H1 (cell line): ENCODE measurements at regions not wholly inside any gene's neighbourhood (a gene's known extent, or its start where the extent isn't known, plus 50 kb on each side); places are given as distances from the start of the nearest gene placed in this dataset.

ENCODE experiments used
- CTCF ChIA-PET: fragments of 300-600 bp; sonication (Branson Sonifier 250); formaldehyde crosslinking; loops from one replicate; lab custom pipeline; 2021; ENCODE audit not compliant: partially characterized antibody; lab: Charles Lee
- POLR2A ChIA-PET: fragments of 300-600 bp; sonication (Branson Sonifier 250); formaldehyde crosslinking; loops from one replicate; lab custom pipeline; 2021; ENCODE audit warnings: inconsistent platforms; ENCODE audit not compliant: partially characterized antibody; lab: Charles Lee
- DNase-seq, 2 experiments: peaks; one replicate each; pipeline versions ENCODE4 v3.0.0 to v3.0.0-alpha.2; 2010 to 2022; ENCODE audit warnings: low spot score in 2 of 2, low read depth in 1 of 2, mixed read lengths in 1 of 2
- FAIRE-seq: peaks from 2 replicates; lab custom pipeline; 2011; peaks lifted over from hg19 to GRCh38; lab: Jason Lieb, UNC
- H2AFZ ChIP-seq: 2 replicates; pipeline ENCODE4 v1.8.1; 2012; ENCODE audit warnings: low read length, inconsistent platforms
- H2AK5ac ChIP-seq: 2 replicates; pipeline ENCODE4 v1.6.1; 2013; ENCODE audit warnings: low read depth, low read length
- H2BK120ac ChIP-seq: replicated peaks from 2 replicates; pipeline ENCODE3; 2013; ENCODE audit warnings: low read depth, low read length, inconsistent platforms
- H2BK12ac ChIP-seq: 2 replicates; pipeline ENCODE4 v1.6.1; 2013; ENCODE audit warnings: low read depth, low read length
- H2BK15ac ChIP-seq: 2 replicates; pipeline ENCODE4 v1.6.1; 2013; ENCODE audit warnings: low read length
- H2BK20ac ChIP-seq: 2 replicates; pipeline ENCODE4 v1.6.1; 2013; ENCODE audit warnings: low read length
- H2BK5ac ChIP-seq: 2 replicates; pipeline ENCODE4 v1.6.1; 2013; ENCODE audit warnings: low read depth, low read length
- H3K14ac ChIP-seq: 2 replicates; pipeline ENCODE4 v1.6.1; 2013; ENCODE audit warnings: inconsistent platforms; ENCODE audit not compliant: insufficient read length
- H3K18ac ChIP-seq: 2 replicates; pipeline ENCODE4 v1.6.1; 2013; ENCODE audit warnings: low read length; ENCODE audit errors: extremely low read depth
- H3K23ac ChIP-seq: 2 replicates; pipeline ENCODE4 v1.6.1; 2013; ENCODE audit warnings: inconsistent platforms; ENCODE audit not compliant: insufficient read length
- H3K23me2 ChIP-seq: 2 replicates; pipeline ENCODE4 v1.6.1; 2013; ENCODE audit warnings: low read depth, low read length
- H3K27ac ChIP-seq: 2 replicates; pipeline ENCODE4 v1.6.1; 2011; ENCODE audit warnings: low read depth, low read length, inconsistent platforms
- H3K27me3 ChIP-seq, 4 experiments: replicated peaks in 1 of 4; 1 replicate in 1 of 4; 2 replicates in 3 of 4; pipeline versions ENCODE4 v1.6.1 to v1.8.1; 2011 to 2013; ENCODE audit warnings: low read length in 3 of 4, mild to moderate bottlenecking in 3 of 4, inconsistent platforms in 2 of 4, mixed read lengths in 2 of 4, moderate library complexity in 1 of 4; ENCODE audit not compliant: control insufficient read depth in 3 of 4, insufficient read depth in 3 of 4; ENCODE audit errors: extremely low read depth in 1 of 4
- H3K36me3 ChIP-seq, 4 experiments: 2 replicates each; pipeline versions ENCODE4 v1.6.1 to v1.8.1; 2011 to 2013; ENCODE audit warnings: mild to moderate bottlenecking in 4 of 4, low read length in 3 of 4, moderate library complexity in 2 of 4, control low read depth in 1 of 4, inconsistent platforms in 1 of 4; ENCODE audit not compliant: insufficient read depth in 4 of 4, control insufficient read depth in 2 of 4
- H3K4ac ChIP-seq: replicated peaks from 2 replicates; pipeline ENCODE3; 2013; ENCODE audit warnings: low read length, low read depth, mixed read lengths, inconsistent platforms; ENCODE audit not compliant: insufficient read length
- H3K4me1 ChIP-seq, 4 experiments: replicated peaks in 1 of 4; 1 replicate in 1 of 4; 2 replicates in 3 of 4; pipeline versions ENCODE4 v1.6.1 to v1.8.1; 2011 to 2013; ENCODE audit warnings: low read length in 3 of 4, inconsistent platforms in 2 of 4, mixed read lengths in 1 of 4; ENCODE audit not compliant: insufficient read depth in 4 of 4, control insufficient read depth in 3 of 4
- H3K4me2 ChIP-seq, 2 experiments: 2 replicates each; pipeline versions ENCODE4 v1.6.1 to v1.8.1; 2011 to 2013; ENCODE audit warnings: low read depth in 2 of 2, low read length in 2 of 2, control low read depth in 1 of 2, inconsistent platforms in 1 of 2, mild to moderate bottlenecking in 1 of 2; ENCODE audit not compliant: insufficient read depth in 1 of 2
- H3K4me3 ChIP-seq, 4 experiments: fragments of 200-600, 300-600 bp in 1 of 4; sonication (generic), shearing (Covaris generic), sonication (Bioruptor Twin) in 1 of 4; 2 replicates each; pipeline versions ENCODE4 v1.5.1 to v1.8.1; 2011 to 2016; ENCODE audit warnings: low read length in 4 of 4, low read depth in 3 of 4, control low read depth in 2 of 4, inconsistent platforms in 2 of 4, mild to moderate bottlenecking in 2 of 4, mixed read lengths in 1 of 4, moderate library complexity in 1 of 4; ENCODE audit not compliant: insufficient read depth in 2 of 4; ENCODE audit errors: extremely low read depth in 1 of 4
- H3K56ac ChIP-seq: replicated peaks from 2 replicates; pipeline ENCODE3; 2013; ENCODE audit warnings: low read depth, mild to moderate bottlenecking, mixed read lengths, low read length, inconsistent platforms; ENCODE audit not compliant: insufficient read length
- H3K79me1 ChIP-seq: 2 replicates; pipeline ENCODE4 v1.6.1; 2013; ENCODE audit warnings: low read depth, low read length, control low read depth
- H3K79me2 ChIP-seq, 2 experiments: 2 replicates each; pipeline versions ENCODE4 v1.6.1 to v1.8.1; 2012 to 2013; ENCODE audit warnings: low read length in 2 of 2, mild to moderate bottlenecking in 2 of 2, inconsistent platforms in 1 of 2; ENCODE audit not compliant: insufficient read depth in 2 of 2, control insufficient read depth in 1 of 2
- H3K9ac ChIP-seq, 4 experiments: replicated peaks in 1 of 4; 1 replicate in 1 of 4; 2 replicates in 3 of 4; pipeline versions ENCODE4 v1.6.1 to v1.8.1; 2011 to 2013; ENCODE audit warnings: low read depth in 3 of 4, low read length in 3 of 4, control low read depth in 2 of 4, mild to moderate bottlenecking in 2 of 4, moderate library complexity in 2 of 4, inconsistent platforms in 1 of 4; ENCODE audit errors: extremely low read depth in 1 of 4
- H3K9me3 ChIP-seq, 2 experiments: 2 replicates each; pipeline versions ENCODE4 v1.6.1 to v1.8.1; 2012 to 2013; ENCODE audit warnings: mild to moderate bottlenecking in 2 of 2, moderate library complexity in 2 of 2, control low read depth in 1 of 2, inconsistent platforms in 1 of 2, low read depth in 1 of 2, low read length in 1 of 2, mixed read lengths in 1 of 2; ENCODE audit not compliant: insufficient read depth in 2 of 2
- H4K20me1 ChIP-seq, 2 experiments: replicated peaks in 1 of 2; 2 replicates each; pipeline versions ENCODE3 to v1.8.1; 2011 to 2013; ENCODE audit warnings: inconsistent platforms in 2 of 2, low read length in 2 of 2, mild to moderate bottlenecking in 1 of 2; ENCODE audit not compliant: insufficient read depth in 2 of 2, control insufficient read depth in 1 of 2
- H4K5ac ChIP-seq: 2 replicates; pipeline ENCODE4 v1.6.1; 2013; ENCODE audit warnings: low read length, low read depth, mixed read lengths, inconsistent platforms; ENCODE audit not compliant: insufficient read length
- H4K8ac ChIP-seq: 2 replicates; pipeline ENCODE4 v1.8.0; 2013; ENCODE audit warnings: mild to moderate bottlenecking, moderate library complexity, low read length, inconsistent platforms; ENCODE audit not compliant: insufficient read depth; ENCODE audit errors: extremely low read depth
- H4K91ac ChIP-seq: replicated peaks from 2 replicates; pipeline ENCODE3; 2013; ENCODE audit warnings: low read length, mixed read lengths, inconsistent platforms; ENCODE audit not compliant: insufficient read length
- ASH2L ChIP-seq: fragments of 200-600, 300-600 bp; sonication (generic); IDR thresholded peaks from one replicate; pipeline ENCODE4 v1.7.1; 2017; ENCODE audit warnings: low read length
- EZH2 ChIP-seq: fragments of 200-600 bp; sonication (generic); IDR thresholded peaks from 2 replicates; pipeline ENCODE4 v1.7.1; 2012; ENCODE audit warnings: low read depth, mild to moderate bottlenecking, moderate library complexity, low read length, inconsistent platforms; ENCODE audit not compliant: severe bottlenecking
- FOSL1 ChIP-seq: IDR thresholded peaks from 2 replicates; pipeline ENCODE4 v1.6.1; 2011; ENCODE audit warnings: mild to moderate bottlenecking, low read depth, low read length, moderate library complexity; ENCODE audit not compliant: insufficient read depth
- NANOG ChIP-seq: IDR thresholded peaks from 2 replicates; pipeline ENCODE4 v1.6.1; 2011; ENCODE audit warnings: low read length, low read depth, mild to moderate bottlenecking, inconsistent platforms; ENCODE audit not compliant: insufficient read depth, poor library complexity, severe bottlenecking
- POLR2A ChIP-seq, 2 experiments: IDR thresholded peaks; 1 replicate in 1 of 2; 2 replicates in 1 of 2; pipeline ENCODE4 v1.6.1; 2011; ENCODE audit warnings: low read depth in 2 of 2, low read length in 2 of 2, mild to moderate bottlenecking in 2 of 2; ENCODE audit errors: control extremely low read depth in 1 of 2
- POLR2AphosphoS5 ChIP-seq: IDR thresholded peaks from 2 replicates; pipeline ENCODE4 v1.6.1; 2011; ENCODE audit warnings: low read depth, low read length
- RFX5 ChIP-seq: IDR thresholded peaks from 2 replicates; pipeline ENCODE4 v1.6.1; 2011; ENCODE audit warnings: low read depth, low read length, improper control_type of control experiment, borderline replicate concordance
- SIX5 ChIP-seq: IDR thresholded peaks from 2 replicates; pipeline ENCODE4 v1.6.1; 2011; ENCODE audit warnings: mild to moderate bottlenecking, low read depth, low read length
- TAF7 ChIP-seq: optimal IDR thresholded peaks from 2 replicates; pipeline ENCODE3; 2011; ENCODE audit warnings: low read depth, mild to moderate bottlenecking, inconsistent platforms, low read length, moderate library complexity, borderline replicate concordance
- TBP ChIP-seq: IDR thresholded peaks from 2 replicates; pipeline ENCODE4 v1.6.1; 2011; ENCODE audit warnings: low read depth, low read length, improper control_type of control experiment
- WGBS, 2 experiments: shearing (Covaris generic) in 1 of 2; methylation state at CpG; one replicate each; pipeline versions ENCODE4 v1.1.6 to v1.1.7; 2013 to 2015; ENCODE audit warnings: low lambda C conversion rate in 2 of 2, mixed read lengths in 2 of 2, inconsistent platforms in 1 of 2, low coverage in 1 of 2, missing lambda C conversion rate in 1 of 2; ENCODE audit not compliant: insufficient replicate concordance in 2 of 2, insufficient coverage in 1 of 2, insufficient read length in 1 of 2; ENCODE audit errors: extremely low coverage in 1 of 2, missing lambda C conversion rate in 1 of 2; 5-methylcytosine and 5-hydroxymethylcytosine counted together

- Histone ChIP-seq H3K23me2 (no peaks in the 10 kb centered on the region), H4K8ac (no peak overlapping the region), H3K79me1 (no peaks in the 10 kb centered on the region), H3K9ac (no peak overlapping the region), H4K20me1 (no peaks in the 10 kb centered on the region), H3K14ac (no peak overlapping the region), H3K9me3 (no peaks in the 10 kb centered on the region), H3K36me3 (no peaks in the 10 kb centered on the region), H3K27me3 (no peaks in the 10 kb centered on the region), H2BK12ac (no peak overlapping the region), H3K56ac (no peak overlapping the region), H3K4me2 (no peak overlapping the region), H3K27ac (no peak overlapping the region), H3K23ac (no peak overlapping the region), H2BK20ac (no peak overlapping the region), H3K18ac (no peak overlapping the region), H3K4ac (no peak overlapping the region), H4K5ac (no peak overlapping the region), H2BK5ac (no peak overlapping the region), H2BK15ac (no peak overlapping the region), H3K79me2 (no peaks in the 10 kb centered on the region), H3K4me1 (peaks cover 0 to 8% (median 2%) of the 10 kb centered on the region in 4 experiments; a peak in 3 of 7 replicates), H2AFZ (no peak overlapping the region), H3K4me3 (no peak overlapping the region), H4K91ac (no peak overlapping the region), H2BK120ac (no peak overlapping the region), H2AK5ac (no peak overlapping the region)
- ChIA-PET POLR2A (no interaction called here), CTCF (interaction anchor here (0.7 to 1.9 kb wide), 3 partner anchors 24 to 1152 kb away, joined by 3 to 8 read pairs (median 3); no protein-coding TSS in a partner anchor)
- DNase-seq = no peak
- 71% methylated on average over 1 of the region's 1 CpG; no CpG with 5 or more reads in 1 of the 2 experiments for WGBS, 2 experiments
- FAIRE-seq = no peak
- TF ChIP-seq POLR2AphosphoS5 (no peak), TBP (no peak), SIX5 (no peak), EZH2 (no peak), POLR2A (IDR thresholded peaks at IDR 0.05; ENCODE audit: control extremely low read depth in 1 of 2, low read depth in 2 of 2, low read length in 2 of 2) (no peak), FOSL1 (no peak), NANOG (no peak), TAF7 (no peak), RFX5 (no peak), ASH2L (no peak)
These were observed 144.2 kb upstream of the SYT13 start for GRCh38 chr11:45430361-45430760.
